ENCODE measurements at regions not wholly inside any gene's neighbourhood (a gene's known extent, or its start where the extent isn't known, plus 50 kb on each side); places are given as distances from the start of the nearest gene placed in this dataset.

DNA sequence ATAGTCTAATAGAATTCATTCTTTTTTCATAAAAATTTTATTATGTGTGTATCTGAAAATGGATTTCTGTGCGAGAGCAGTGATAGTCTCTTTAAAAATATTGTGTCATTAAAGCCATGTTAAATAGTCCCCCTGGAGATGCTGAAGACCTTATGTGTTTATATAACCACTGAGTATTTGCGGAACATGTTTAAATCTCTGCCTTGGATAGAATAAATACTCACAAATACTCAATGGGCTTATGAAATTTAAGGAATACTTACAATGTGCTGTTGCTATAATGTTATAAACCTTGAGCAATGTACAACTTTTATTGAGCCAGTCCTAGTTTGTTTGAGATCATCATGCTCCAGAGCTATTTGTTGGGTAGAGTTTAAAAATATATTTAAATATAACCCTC, 226.0 kb downstream of the SNAPC1 start:
- H3K56ac ChIP-seq (ENCODE audit: insufficient read length, low read depth, low read length) = no peak overlapping the region
- H4K8ac ChIP-seq (replicated peaks; ENCODE audit: insufficient read length, low read depth, low read length) = no peak overlapping the region
- no peak overlapping the region for H4K91ac ChIP-seq (ENCODE audit: insufficient read length, low read depth, low read length)
- H3T11ph ChIP-seq (ENCODE audit: low read length) = no peak overlapping the region
- DNase-seq = no peak
- Mint-ChIP-seq H3K27ac (no peak overlapping the region), H3K4me3 (no peak overlapping the region), H3K27me3 (ENCODE audit: low read depth) (no peaks in the 10 kb centered on the region), H3K4me1 (no peaks in the 10 kb centered on the region), H3K36me3 (ENCODE audit: insufficient read depth in 1 of 3, low read depth in 3 of 3) (no peaks in the 10 kb centered on the region), H3K9me3 (no peaks in the 10 kb centered on the region)
- H2BK20ac ChIP-seq (ENCODE audit: low read depth, low read length, poor library complexity, severe bottlenecking) = no peak overlapping the region
- H2AFZ ChIP-seq (ENCODE audit: low read length) = no peak overlapping the region
- WGBS (ENCODE audit: extremely low coverage, insufficient read length, low lambda C conversion rate) = no CpG with 5 or more reads among the region's 2 CpGs
- TF ChIP-seq, protein P1, sequence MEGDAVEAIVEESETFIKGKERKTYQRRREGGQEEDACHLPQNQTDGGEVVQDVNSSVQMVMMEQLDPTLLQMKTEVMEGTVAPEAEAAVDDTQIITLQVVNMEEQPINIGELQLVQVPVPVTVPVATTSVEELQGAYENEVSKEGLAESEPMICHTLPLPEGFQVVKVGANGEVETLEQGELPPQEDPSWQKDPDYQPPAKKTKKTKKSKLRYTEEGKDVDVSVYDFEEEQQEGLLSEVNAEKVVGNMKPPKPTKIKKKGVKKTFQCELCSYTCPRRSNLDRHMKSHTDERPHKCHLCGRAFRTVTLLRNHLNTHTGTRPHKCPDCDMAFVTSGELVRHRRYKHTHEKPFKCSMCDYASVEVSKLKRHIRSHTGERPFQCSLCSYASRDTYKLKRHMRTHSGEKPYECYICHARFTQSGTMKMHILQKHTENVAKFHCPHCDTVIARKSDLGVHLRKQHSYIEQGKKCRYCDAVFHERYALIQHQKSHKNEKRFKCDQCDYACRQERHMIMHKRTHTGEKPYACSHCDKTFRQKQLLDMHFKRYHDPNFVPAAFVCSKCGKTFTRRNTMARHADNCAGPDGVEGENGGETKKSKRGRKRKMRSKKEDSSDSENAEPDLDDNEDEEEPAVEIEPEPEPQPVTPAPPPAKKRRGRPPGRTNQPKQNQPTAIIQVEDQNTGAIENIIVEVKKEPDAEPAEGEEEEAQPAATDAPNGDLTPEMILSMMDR (conservative IDR thresholded peaks at IDR 0.05) = no peak
- no peaks in the 10 kb centered on the region for H3K27me3 ChIP-seq (ENCODE audit: insufficient read depth, low read length)
- no peaks in the 10 kb centered on the region for H3K79me2 ChIP-seq (ENCODE audit: insufficient read depth, low read length)
- H3K9me3 ChIP-seq (ENCODE audit: control insufficient read depth, low read depth, low read length) = no peaks in the 10 kb centered on the region
- no peak overlapping the region for H2AK5ac ChIP-seq (ENCODE audit: insufficient read length, low read length)
- no peak overlapping the region for H3K23ac ChIP-seq (ENCODE audit: insufficient read length, low read depth, low read length)
- no peaks in the 10 kb centered on the region for H3K23me2 ChIP-seq (ENCODE audit: insufficient read length, low read depth, low read length, poor library complexity, severe bottlenecking)
- H3K18ac ChIP-seq (ENCODE audit: insufficient read length, low read depth, low read length) = no peak overlapping the region
- H2BK15ac ChIP-seq (ENCODE audit: low read depth, low read length) = no peak overlapping the region
- H4K5ac ChIP-seq (ENCODE audit: insufficient read length, low read depth, low read length) = no peak overlapping the region
- H3K14ac ChIP-seq (ENCODE audit: insufficient read depth, low read length) = no peak overlapping the region
- no peak overlapping the region for H3K9ac ChIP-seq (ENCODE audit: extremely low read depth, insufficient read length, low read length)
- H3K4me2 ChIP-seq (ENCODE audit: insufficient read depth, insufficient read length, low read length) = no peak overlapping the region
- H2BK120ac ChIP-seq (ENCODE audit: low read depth, low read length, poor library complexity, severe bottlenecking) = no peak overlapping the region
- H3K79me1 ChIP-seq (ENCODE audit: insufficient read depth, low read depth, low read length, poor library complexity, severe bottlenecking) = no peaks in the 10 kb centered on the region
- H2BK12ac ChIP-seq (ENCODE audit: insufficient read length, low read depth, low read length) = no peak overlapping the region
- no peak overlapping the region for H3K4ac ChIP-seq (ENCODE audit: low read depth, low read length)
- no peaks in the 10 kb centered on the region for H3K4me1 ChIP-seq (ENCODE audit: insufficient read depth, low read length)
- no peak overlapping the region for H3K27ac ChIP-seq (ENCODE audit: insufficient read length, low read depth, low read length)
- H2BK5ac ChIP-seq (ENCODE audit: insufficient read length, low read length) = no peak overlapping the region
- H4K20me1 ChIP-seq (ENCODE audit: control insufficient read depth, insufficient read depth, insufficient read length) = no peaks in the 10 kb centered on the region

All from H9 (cell line).